Peyer's patch (tissue), 4 donors: ENCODE measurements at regions not wholly inside any gene's neighbourhood (a gene's known extent, or its start where the extent isn't known, plus 50 kb on each side); places are given as distances from the start of the nearest gene placed in this dataset.

Experiments
- CTCF ChIP-seq, 6 experiments: fragments of 450-650 bp in 4 of 6; fragments of 200-600 bp in 2 of 6; sonication (generic) in 1 of 6; IDR thresholded peaks; one replicate each; pipeline ENCODE4 v1.5.1; 2017 to 2019; ENCODE audit warnings: antibody characterized with exemption in 6 of 6, mild to moderate bottlenecking in 3 of 6, moderate library complexity in 1 of 6
- POLR2A ChIP-seq, 2 donors: fragments of 450-650 bp; IDR thresholded peaks; one replicate each; pipeline ENCODE4 v1.5.1; 2017; ENCODE audit warnings: antibody characterized with exemption in 2 of 2, mild to moderate bottlenecking in 2 of 2, moderate library complexity in 2 of 2

- TF ChIP-seq CTCF (IDR thresholded peaks at IDR 0.05) (no peak), POLR2A (IDR thresholded peaks at IDR 0.05) (no peak)
These were observed 386.1 kb downstream of the FBXW7 start for GRCh38 chr4:152149745-152150144.
